CMK (cell line): ENCODE measurements at regions not wholly inside any gene's neighbourhood (a gene's known extent, or its start where the extent isn't known, plus 50 kb on each side); places are given as distances from the start of the nearest gene placed in this dataset.
"Not testable (repeated sequence)": the region's sequence is repeated elsewhere in the genome, so short reads cannot be mapped to it uniquely, and the experiment has no call there.

Experiments used
- DNase-seq: peaks from one replicate; pipeline ENCODE4 v3.0.0-alpha.2; 2010; ENCODE audit warnings: low read depth

- DNase-seq, result no peak
Observed at GRCh38 chrX:39226251-39226650, 425.0 kb downstream of the MID1IP1 start.

GRCh38 chrX:39227371-39227770, 426.1 kb downstream of the MID1IP1 start:
- DNase-seq, result no peak

- DNase-seq, result no peak
Observed at GRCh38 chrX:39238006-39238405, 436.7 kb downstream of the MID1IP1 start.

GRCh38 chrX:39242187-39242586, 440.9 kb downstream of the MID1IP1 start:
- DNase-seq, result no peak

- no peak for DNase-seq
Observed at GRCh38 chrX:39244147-39244546, 442.9 kb downstream of the MID1IP1 start.

- no peak for DNase-seq
Observed at GRCh38 chrX:39245024-39245423, 443.8 kb downstream of the MID1IP1 start.

- DNase-seq, result no peak
Observed at GRCh38 chrX:39247536-39247935, 446.3 kb downstream of the MID1IP1 start.

GRCh38 chrX:39248330-39248729, 447.1 kb downstream of the MID1IP1 start:
- no peak for DNase-seq

- DNase-seq, result no peak
Observed at GRCh38 chrX:39249999-39250398, 448.7 kb downstream of the MID1IP1 start.

- no peak for DNase-seq
Observed at GRCh38 chrX:39251995-39252394, 450.7 kb downstream of the MID1IP1 start.

- no peak for DNase-seq
Observed at GRCh38 chrX:39253551-39253950, 452.3 kb downstream of the MID1IP1 start.

- DNase-seq, result no peak
Observed at GRCh38 chrX:39258331-39258730, 457.1 kb downstream of the MID1IP1 start.

- DNase-seq, result no peak
Observed at GRCh38 chrX:39260965-39261364, 459.7 kb downstream of the MID1IP1 start.

GRCh38 chrX:39261446-39262147, 460.3 kb downstream of the MID1IP1 start:
- no peak for DNase-seq

GRCh38 chrX:39262641-39263040, 461.4 kb downstream of the MID1IP1 start:
- no peak for DNase-seq

- no peak for DNase-seq
Observed at GRCh38 chrX:39264023-39264422, 462.8 kb downstream of the MID1IP1 start.

- no peak for DNase-seq
Observed at GRCh38 chrX:39267176-39267575, 465.9 kb downstream of the MID1IP1 start.

- no peak for DNase-seq
Observed at GRCh38 chrX:39268207-39268606, 466.9 kb downstream of the MID1IP1 start.

- DNase-seq, result no peak
Observed at GRCh38 chrX:39275500-39276068, 474.3 kb downstream of the MID1IP1 start.

GRCh38 chrX:39277685-39278390, 476.6 kb downstream of the MID1IP1 start:
- DNase-seq, result not testable (repeated sequence)

- DNase-seq, result no peak
Observed at GRCh38 chrX:39283239-39283638, 482.0 kb downstream of the MID1IP1 start.

- DNase-seq, result no peak
Observed at GRCh38 chrX:39288592-39288991, 487.3 kb downstream of the MID1IP1 start.

GRCh38 chrX:39289827-39290226, 488.6 kb downstream of the MID1IP1 start:
- no peak for DNase-seq
